PC-3 (cell line): ENCODE measurements at regions not wholly inside any gene's neighbourhood (a gene's known extent, or its start where the extent isn't known, plus 50 kb on each side); places are given as distances from the start of the nearest gene placed in this dataset.
A peak's percentile ranks its signal among the peaks of the same experiment; 100 is the strongest.

Experiments
- ATAC-seq: fragments of 200-7000 bp; cut with Tn5 transposase; 2 replicates; pipeline ENCODE4 v1.9.1; 2020; ENCODE audit warnings: mild to moderate bottlenecking, moderate library complexity
- BruUV-seq: library from RNA; stranded (reverse); fragments of 400-500 nt; replicated peaks from 2 replicates; lab custom pipeline; 2021; lab: Mats Ljungman, UMichigan
- CTCF ChIA-PET: fragments of 300-600 bp; sonication (Branson Sonifier 250); formaldehyde crosslinking; loops from one replicate; lab custom pipeline; 2022; ENCODE audit warnings: antibody characterized with exemption; lab: Charles Lee
- POLR2A ChIA-PET: fragments of 300-600 bp; sonication (Branson Sonifier 250); formaldehyde crosslinking; loops from one replicate; lab custom pipeline; 2022; ENCODE audit warnings: antibody characterized with exemption; ENCODE audit not compliant: unreplicated experiment; lab: Charles Lee
- DNase-seq: peaks from one replicate; pipeline ENCODE4 v3.0.0-alpha.2; 2015
- H2AFZ ChIP-seq: fragments of 300-600 bp; sonication (generic); 2 replicates; pipeline ENCODE4 v1.6.0; 2016; ENCODE audit warnings: antibody characterized with exemption, low read length
- H3F3A ChIP-seq: fragments of 300-600 bp; sonication (generic); one replicate; pipeline ENCODE4 v1.6.0; 2017; ENCODE audit warnings: antibody characterized with exemption, low read length, control low read depth, mild to moderate bottlenecking; ENCODE audit not compliant: unreplicated experiment
- H3K27ac ChIP-seq: fragments of 300-600 bp; sonication (generic); 2 replicates; pipeline ENCODE4 v1.5.1; 2016; ENCODE audit warnings: mild to moderate bottlenecking, low read length
- H3K27me3 ChIP-seq: fragments of 300-600 bp; sonication (generic); 2 replicates; pipeline ENCODE4 v1.6.1; 2016; ENCODE audit warnings: low read length, mixed read lengths
- H3K36me3 ChIP-seq: fragments of 300-600 bp; sonication (generic); 2 replicates; pipeline ENCODE4 v1.6.1; 2016; ENCODE audit warnings: low read depth, mixed run types, low read length, mixed read lengths
- H3K4me1 ChIP-seq: fragments of 300-600 bp; sonication (generic); 2 replicates; pipeline ENCODE4 v1.5.1; 2016; ENCODE audit warnings: low read length; ENCODE audit not compliant: insufficient read depth
- H3K4me2 ChIP-seq: fragments of 300-600 bp; sonication (generic); 2 replicates; pipeline ENCODE4 v1.6.0; 2016; ENCODE audit warnings: low read length
- H3K4me3 ChIP-seq: fragments of 300-600 bp; sonication (generic); 2 replicates; pipeline ENCODE4 v1.5.1; 2016; ENCODE audit warnings: mild to moderate bottlenecking, low read length, mixed read lengths
- H3K79me2 ChIP-seq: fragments of 300-600 bp; sonication (generic); 2 replicates; pipeline ENCODE4 v1.6.1; 2017; ENCODE audit warnings: low read length, mixed read lengths
- H3K9ac ChIP-seq: fragments of 300-600 bp; sonication (generic); 2 replicates; pipeline ENCODE4 v1.6.0; 2016; ENCODE audit warnings: mild to moderate bottlenecking, low read length
- H3K9me2 ChIP-seq: fragments of 300-600 bp; sonication (generic); replicated peaks from 2 replicates; pipeline ENCODE4 v1.6.1; 2016; ENCODE audit warnings: mixed run types, low read length, mixed read lengths
- H3K9me3 ChIP-seq: fragments of 300-600 bp; sonication (generic); 2 replicates; pipeline ENCODE4 v1.6.1; 2016; ENCODE audit warnings: low read length, mixed read lengths
- H4K20me1 ChIP-seq: fragments of 300-600 bp; sonication (generic); 2 replicates; pipeline ENCODE4 v1.6.1; 2016; ENCODE audit warnings: low read length, mixed read lengths
- EZH2 ChIP-seq: fragments of 300-600 bp; sonication (generic); IDR thresholded peaks from one replicate; pipeline ENCODE4 v1.6.1; 2017; ENCODE audit warnings: antibody characterized with exemption, mild to moderate bottlenecking, low read length; ENCODE audit not compliant: unreplicated experiment
- EZH2phosphoT487 ChIP-seq: fragments of 300-600 bp; sonication (generic); IDR thresholded peaks from 2 replicates; pipeline ENCODE4 v1.6.1; 2018; ENCODE audit warnings: mild to moderate bottlenecking, antibody characterized with exemption, low read length, borderline replicate concordance
- intact Hi-C: fragments of 100-400 bp; cut with micrococcal nuclease; formaldehyde crosslinking; loops from 2 replicates; pipeline ENCODE4 v1.9.0; 2023
- TF ChIP-seq, protein P1 (sequence below): fragments of 300-600 bp; sonication (generic); conservative IDR thresholded peaks from 2 replicates; pipeline ENCODE4 v1.5.1; 2017; ENCODE audit warnings: antibody characterized with exemption, low read depth, mild to moderate bottlenecking, low read length

DNA sequence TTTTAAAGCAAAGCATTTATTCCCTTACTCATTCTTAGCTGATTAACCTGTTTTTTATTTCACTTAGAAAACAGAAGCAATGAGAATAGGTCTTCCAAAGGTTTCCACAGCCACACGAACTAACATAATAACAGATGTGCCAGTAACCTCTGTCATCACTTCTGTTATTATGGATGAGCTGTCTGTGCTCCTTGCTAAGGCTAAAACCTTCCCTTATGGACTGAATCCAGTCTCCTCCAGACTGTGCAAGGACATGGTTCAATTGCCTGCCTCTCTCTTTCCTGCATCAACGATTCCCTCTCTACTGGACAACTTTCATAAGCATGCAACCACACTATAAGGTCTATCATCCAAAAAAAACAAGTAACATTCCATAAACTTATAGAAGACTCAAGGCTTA lies 1446.2 kb downstream of the MAT2B start:
- Histone ChIP-seq H3F3A (no peaks in the 10 kb centered on the region), H3K27me3 (no peaks in the 10 kb centered on the region), H3K27ac (no peak overlapping the region), H3K4me3 (no peak overlapping the region), H3K79me2 (no peaks in the 10 kb centered on the region), H2AFZ (no peak overlapping the region), H3K9me3 (no peaks in the 10 kb centered on the region), H3K36me3 (no peaks in the 10 kb centered on the region), H3K9me2 (no peaks in the 10 kb centered on the region), H4K20me1 (no peaks in the 10 kb centered on the region), H3K4me1 (no peaks in the 10 kb centered on the region), H3K4me2 (no peak overlapping the region), H3K9ac (no peak overlapping the region)
- CTCF ChIA-PET, result no interaction called here
- DNase-seq, result no peak
- TF ChIP-seq EZH2phosphoT487 (no peak), EZH2 (no peak)
- TF ChIP-seq, protein P1, sequence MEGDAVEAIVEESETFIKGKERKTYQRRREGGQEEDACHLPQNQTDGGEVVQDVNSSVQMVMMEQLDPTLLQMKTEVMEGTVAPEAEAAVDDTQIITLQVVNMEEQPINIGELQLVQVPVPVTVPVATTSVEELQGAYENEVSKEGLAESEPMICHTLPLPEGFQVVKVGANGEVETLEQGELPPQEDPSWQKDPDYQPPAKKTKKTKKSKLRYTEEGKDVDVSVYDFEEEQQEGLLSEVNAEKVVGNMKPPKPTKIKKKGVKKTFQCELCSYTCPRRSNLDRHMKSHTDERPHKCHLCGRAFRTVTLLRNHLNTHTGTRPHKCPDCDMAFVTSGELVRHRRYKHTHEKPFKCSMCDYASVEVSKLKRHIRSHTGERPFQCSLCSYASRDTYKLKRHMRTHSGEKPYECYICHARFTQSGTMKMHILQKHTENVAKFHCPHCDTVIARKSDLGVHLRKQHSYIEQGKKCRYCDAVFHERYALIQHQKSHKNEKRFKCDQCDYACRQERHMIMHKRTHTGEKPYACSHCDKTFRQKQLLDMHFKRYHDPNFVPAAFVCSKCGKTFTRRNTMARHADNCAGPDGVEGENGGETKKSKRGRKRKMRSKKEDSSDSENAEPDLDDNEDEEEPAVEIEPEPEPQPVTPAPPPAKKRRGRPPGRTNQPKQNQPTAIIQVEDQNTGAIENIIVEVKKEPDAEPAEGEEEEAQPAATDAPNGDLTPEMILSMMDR, result no peak
- intact Hi-C loops, result loop anchor here (10.0 kb wide), 1 partner anchor 503 kb away; no protein-coding TSS in a partner anchor
- no TSS peak for BruUV-seq
- ATAC-seq, result no peak
- POLR2A ChIA-PET, result no interaction called here

DNA sequence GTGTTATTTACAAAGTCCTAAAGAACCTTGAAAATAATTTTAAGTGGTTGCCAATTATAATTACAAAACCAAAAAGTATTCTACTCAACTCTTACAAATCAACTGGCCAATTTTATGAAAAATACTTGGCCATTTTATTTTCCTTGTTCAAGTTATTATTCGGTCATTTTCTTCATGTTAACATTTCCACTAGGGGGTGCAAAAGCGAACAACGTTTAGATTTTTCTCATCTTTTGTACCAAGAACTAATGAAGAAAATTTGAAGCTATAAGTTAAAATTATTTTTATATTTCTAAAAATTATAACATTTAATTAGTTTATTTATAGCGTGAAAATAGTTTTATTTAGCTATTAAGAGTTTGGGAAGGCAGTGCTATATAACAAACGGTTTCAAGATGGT lies 1453.3 kb downstream of the MAT2B start:
- H3K36me3 ChIP-seq, result no peaks in the 10 kb centered on the region
- H3F3A ChIP-seq, result no peaks in the 10 kb centered on the region
- no peaks in the 10 kb centered on the region for H3K4me1 ChIP-seq
- ChIA-PET POLR2A (no interaction called here), CTCF (no interaction called here)
- H3K4me3 ChIP-seq, result no peak overlapping the region
- H3K4me2 ChIP-seq, result no peak overlapping the region
- DNase-seq (peak; percentile 2), ATAC-seq (no peak)
- no peaks in the 10 kb centered on the region for H3K9me3 ChIP-seq
- no peaks in the 10 kb centered on the region for H3K9me2 ChIP-seq
- no peak for TF ChIP-seq EZH2phosphoT487
- TF ChIP-seq EZH2, result no peak
- TF ChIP-seq, protein P1, result 0 out of 2 replicates have a peak, but pooled peaks have one; percentile 13
- no TSS peak for BruUV-seq
- no peaks in the 10 kb centered on the region for H4K20me1 ChIP-seq
- intact Hi-C loops, result loop anchor here (1.0 to 10.0 kb wide), 2 partner anchors 251 to 496 kb away; no protein-coding TSS in a partner anchor
- H3K79me2 ChIP-seq, result no peaks in the 10 kb centered on the region
- H3K27ac ChIP-seq, result no peak overlapping the region
- H3K27me3 ChIP-seq, result no peaks in the 10 kb centered on the region
- H2AFZ ChIP-seq, result no peak overlapping the region
- H3K9ac ChIP-seq, result no peak overlapping the region

DNA sequence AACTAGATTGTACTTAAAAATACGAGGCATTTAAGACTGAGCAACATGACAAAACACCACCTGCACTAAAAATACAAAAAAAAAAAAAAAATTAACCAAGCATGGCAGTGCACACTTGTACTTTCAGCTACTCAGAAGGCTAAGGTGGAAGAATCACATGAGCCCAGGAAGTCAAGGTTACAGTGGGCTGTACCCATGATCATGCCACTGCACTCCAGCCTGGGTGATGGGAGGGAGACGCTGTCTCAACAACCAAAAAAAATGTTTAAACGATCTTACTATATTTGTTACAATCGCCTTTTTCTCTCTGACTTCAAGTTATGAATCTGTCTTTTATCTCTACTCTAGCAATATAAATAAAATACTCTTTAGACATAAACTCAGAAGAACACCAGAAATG lies 1454.3 kb downstream of the MAT2B start:
- H4K20me1 ChIP-seq, result no peaks in the 10 kb centered on the region
- H2AFZ ChIP-seq, result no peak overlapping the region
- H3K27ac ChIP-seq, result no peak overlapping the region
- H3K9me3 ChIP-seq, result no peaks in the 10 kb centered on the region
- no peaks in the 10 kb centered on the region for H3K9me2 ChIP-seq
- ChIA-PET CTCF (no interaction called here), POLR2A (no interaction called here)
- no TSS peak for BruUV-seq
- no peak overlapping the region for H3K4me2 ChIP-seq
- ATAC-seq (no peak), DNase-seq (no peak)
- H3K36me3 ChIP-seq, result no peaks in the 10 kb centered on the region
- no peaks in the 10 kb centered on the region for H3K27me3 ChIP-seq
- intact Hi-C loops, result loop anchor here (10.0 kb wide), 1 partner anchor 495 kb away; no protein-coding TSS in a partner anchor
- TF ChIP-seq EZH2phosphoT487 (no peak), EZH2 (no peak)
- TF ChIP-seq, protein P1, result no peak
- H3K9ac ChIP-seq, result no peak overlapping the region
- no peak overlapping the region for H3K4me3 ChIP-seq
- no peaks in the 10 kb centered on the region for H3K4me1 ChIP-seq
- no peaks in the 10 kb centered on the region for H3K79me2 ChIP-seq
- H3F3A ChIP-seq, result no peaks in the 10 kb centered on the region
